ENCODE measurements at regions not wholly inside any gene's neighbourhood (a gene's known extent, or its start where the extent isn't known, plus 50 kb on each side); places are given as distances from the start of the nearest gene placed in this dataset.
A peak's percentile ranks its signal among the peaks of the same experiment; 100 is the strongest.

DNA sequence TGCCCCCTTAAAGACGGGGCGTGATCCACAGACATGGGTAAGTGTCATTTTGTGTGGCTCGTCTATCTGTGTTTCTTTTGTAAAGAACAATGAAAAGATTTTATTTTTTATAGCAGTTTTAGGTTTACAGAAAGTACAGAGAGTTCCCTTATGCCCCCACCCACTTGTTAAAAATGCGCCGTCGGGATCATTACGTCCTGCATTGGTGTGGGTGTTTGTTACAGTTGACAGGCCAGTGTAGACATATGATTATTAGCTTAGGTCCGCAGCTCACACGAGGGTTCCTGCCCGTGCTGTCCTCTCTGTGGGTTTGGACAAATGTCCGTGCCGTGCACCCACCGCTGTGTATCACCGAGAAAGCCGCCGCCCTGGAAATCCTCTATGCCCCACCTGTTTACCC lies 50.5 kb downstream of the RGS12 start:
- TF ChIP-seq POLR2A (IDR thresholded peaks at IDR 0.05; ENCODE audit: low read depth, low read length): no peak
- FAIRE-seq (no peak), DNase-seq (ENCODE audit: insufficient read length, low spot score) (no peak)

- DNase-seq (ENCODE audit: insufficient read length, low spot score) (no peak), FAIRE-seq (no peak)
- TF ChIP-seq POLR2A (IDR thresholded peaks at IDR 0.05; ENCODE audit: low read depth, low read length): no peak
These were observed 51.3 kb downstream of the RGS12 start for GRCh38 chr4:3344104-3344503.

DNA sequence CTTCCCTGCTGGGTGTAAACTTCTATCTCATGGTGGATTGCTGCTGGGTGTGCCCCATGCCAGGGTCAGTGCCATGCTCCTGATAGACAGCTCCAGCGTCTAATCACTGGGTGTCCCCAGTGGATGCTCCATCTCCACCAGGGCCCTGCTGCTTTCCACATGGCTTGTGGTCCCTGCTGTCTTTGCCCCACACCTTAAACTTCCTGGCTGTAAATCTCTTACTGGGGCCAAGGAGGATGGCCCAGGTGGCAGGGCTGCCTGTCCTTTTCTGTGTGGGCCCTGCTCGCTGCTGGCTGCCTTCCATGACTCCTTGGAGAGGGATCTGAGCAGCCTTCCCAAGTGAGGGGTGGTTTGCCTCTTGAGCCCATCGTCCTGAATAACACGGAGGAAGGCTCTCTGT lies 51.8 kb downstream of the RGS12 start:
- DNase-seq (ENCODE audit: insufficient read length, low spot score) (no peak), FAIRE-seq (no peak)
- no peak for TF ChIP-seq POLR2A (IDR thresholded peaks at IDR 0.05; ENCODE audit: low read depth, low read length)

DNA sequence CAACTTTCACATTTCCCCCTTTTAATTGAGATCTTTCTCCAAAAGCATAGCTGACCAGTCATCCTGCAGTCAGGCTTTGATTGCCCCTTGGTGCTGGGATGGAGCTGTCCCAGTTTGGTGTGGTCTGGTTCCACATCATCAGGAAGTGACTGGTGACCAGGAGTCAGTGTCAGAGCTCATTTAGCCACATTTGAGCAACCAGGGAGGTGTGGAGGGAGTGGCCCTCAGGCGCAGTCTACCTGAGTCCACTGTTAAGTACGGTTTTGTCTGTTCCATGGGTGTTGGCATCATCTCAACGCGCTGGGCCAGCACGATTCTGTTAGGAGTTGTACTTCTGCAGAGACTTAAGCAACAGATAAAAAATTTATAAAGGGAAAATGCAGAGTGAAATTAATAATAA lies 52.6 kb downstream of the RGS12 start:
- DNase-seq (ENCODE audit: insufficient read length, low spot score): no peak
- TF ChIP-seq POLR2A (IDR thresholded peaks at IDR 0.05; ENCODE audit: low read depth, low read length): no peak
- no peak for FAIRE-seq

GRCh38 chr4:3346146-3346545 lies 53.3 kb downstream of the RGS12 start:
- TF ChIP-seq POLR2A (IDR thresholded peaks at IDR 0.05; ENCODE audit: low read depth, low read length): no peak
- DNase-seq (ENCODE audit: insufficient read length, low spot score): peak; percentile 49
- no peak for FAIRE-seq

DNA sequence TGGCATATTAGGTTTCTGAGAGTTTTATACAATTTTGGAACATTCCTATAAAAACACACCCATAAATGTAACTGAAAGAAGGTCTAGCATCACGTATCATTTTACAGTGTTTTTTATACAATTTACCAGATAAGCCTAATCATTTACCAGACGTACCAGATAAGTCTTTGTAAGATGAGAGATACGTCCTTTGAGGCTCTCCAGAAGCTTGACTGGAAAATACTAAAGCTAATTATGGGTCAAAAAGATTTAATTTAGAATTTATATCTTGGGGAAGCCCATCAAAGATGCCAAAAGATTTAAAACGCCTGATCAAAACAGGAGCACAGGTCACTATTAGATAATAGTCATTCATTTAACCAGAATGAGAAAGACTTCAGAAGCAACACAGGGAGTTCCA lies 55.0 kb downstream of the RGS12 start:
- FAIRE-seq: no peak

DNA sequence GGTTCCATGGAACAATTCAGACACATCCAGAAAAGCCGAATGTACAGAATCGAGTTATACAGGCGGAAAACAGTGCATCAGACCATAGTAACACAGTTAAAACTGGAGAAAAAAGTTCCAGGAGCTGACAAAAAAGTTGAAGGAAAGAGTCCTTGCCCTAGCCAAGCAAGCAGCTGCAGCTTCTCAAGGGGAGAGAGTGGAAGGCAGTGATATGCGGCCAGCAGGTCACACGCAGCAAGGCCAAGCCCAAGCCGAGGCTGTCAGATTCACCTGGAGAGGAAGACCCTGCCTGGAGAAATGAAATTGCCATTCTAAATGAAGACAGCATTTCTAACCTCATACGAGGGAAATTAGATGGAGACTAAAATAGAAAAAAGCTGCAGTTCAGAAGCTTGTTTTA lies 55.8 kb downstream of the RGS12 start:
- no peak for TF ChIP-seq POLR2A (IDR thresholded peaks at IDR 0.05; ENCODE audit: low read depth, low read length)
- DNase-seq (ENCODE audit: insufficient read length, low spot score) (no peak), FAIRE-seq (no peak)

More for the DNA sequence above, 55.0 kb downstream of the RGS12 start:
- TF ChIP-seq POLR2A (IDR thresholded peaks at IDR 0.05; ENCODE audit: low read depth, low read length): no peak
- no peak for DNase-seq (ENCODE audit: insufficient read length, low spot score)

GRCh38 chr4:3349116-3349515 lies 56.3 kb downstream of the RGS12 start:
- no peak for TF ChIP-seq POLR2A (IDR thresholded peaks at IDR 0.05; ENCODE audit: low read depth, low read length)
- DNase-seq (ENCODE audit: insufficient read length, low spot score) (no peak), FAIRE-seq (no peak)

- FAIRE-seq: no peak
- TF ChIP-seq POLR2A (IDR thresholded peaks at IDR 0.05; ENCODE audit: low read depth, low read length): no peak
- no peak for DNase-seq (ENCODE audit: insufficient read length, low spot score)
These were observed 59.2 kb downstream of the RGS12 start for GRCh38 chr4:3351997-3352396.

- no peak for DNase-seq (ENCODE audit: insufficient read length, low spot score)
- TF ChIP-seq POLR2A (IDR thresholded peaks at IDR 0.05; ENCODE audit: low read depth, low read length): no peak
- no peak for FAIRE-seq
These were observed 59.7 kb downstream of the RGS12 start for GRCh38 chr4:3352505-3352904.

- TF ChIP-seq POLR2A (IDR thresholded peaks at IDR 0.05; ENCODE audit: low read depth, low read length): no peak
- no peak for DNase-seq (ENCODE audit: insufficient read length, low spot score)
- no peak for FAIRE-seq
These were observed 60.2 kb downstream of the RGS12 start for GRCh38 chr4:3352941-3353594.

DNA sequence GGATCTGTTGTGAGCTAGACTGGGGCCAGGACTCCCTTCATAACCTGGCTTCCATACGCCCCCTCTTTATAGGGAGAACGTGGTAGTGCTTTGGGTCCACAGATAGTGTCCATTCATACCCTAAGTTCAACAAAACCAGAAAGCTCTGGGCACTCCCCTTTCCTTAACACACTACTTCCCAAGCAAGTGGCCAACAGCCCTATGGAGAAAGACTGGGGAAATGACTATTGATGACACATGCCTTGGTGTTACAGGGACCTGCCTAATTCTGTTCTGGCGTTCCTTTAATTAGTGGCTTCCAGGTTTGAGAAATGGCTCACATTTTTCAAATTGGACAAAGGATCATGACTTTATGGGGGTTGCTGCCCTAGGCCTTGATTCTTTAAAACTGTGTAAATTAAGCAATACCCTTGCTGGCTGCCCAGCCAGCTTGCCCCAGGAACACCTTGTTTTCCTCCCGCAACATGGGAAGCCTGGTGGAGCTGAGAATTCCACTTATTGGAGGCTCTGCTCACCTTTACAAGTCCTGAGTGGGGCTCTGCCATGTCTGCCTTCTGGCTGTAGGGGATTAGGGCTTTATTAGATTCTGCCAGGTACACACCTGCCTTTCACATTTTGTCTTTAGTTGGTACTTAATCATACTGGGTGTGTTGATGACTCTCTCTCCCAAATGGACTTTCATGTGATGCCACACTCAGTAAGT lies 61.1 kb downstream of the RGS12 start:
- no peak for TF ChIP-seq POLR2A (IDR thresholded peaks at IDR 0.05; ENCODE audit: low read depth, low read length)
- no peak for DNase-seq (ENCODE audit: insufficient read length, low spot score)
- FAIRE-seq: no peak

GRCh38 chr4:3354455-3354811 lies 61.6 kb downstream of the RGS12 start:
- no peak for DNase-seq (ENCODE audit: insufficient read length, low spot score)
- TF ChIP-seq POLR2A (IDR thresholded peaks at IDR 0.05; ENCODE audit: low read depth, low read length): no peak
- FAIRE-seq: no peak

DNA sequence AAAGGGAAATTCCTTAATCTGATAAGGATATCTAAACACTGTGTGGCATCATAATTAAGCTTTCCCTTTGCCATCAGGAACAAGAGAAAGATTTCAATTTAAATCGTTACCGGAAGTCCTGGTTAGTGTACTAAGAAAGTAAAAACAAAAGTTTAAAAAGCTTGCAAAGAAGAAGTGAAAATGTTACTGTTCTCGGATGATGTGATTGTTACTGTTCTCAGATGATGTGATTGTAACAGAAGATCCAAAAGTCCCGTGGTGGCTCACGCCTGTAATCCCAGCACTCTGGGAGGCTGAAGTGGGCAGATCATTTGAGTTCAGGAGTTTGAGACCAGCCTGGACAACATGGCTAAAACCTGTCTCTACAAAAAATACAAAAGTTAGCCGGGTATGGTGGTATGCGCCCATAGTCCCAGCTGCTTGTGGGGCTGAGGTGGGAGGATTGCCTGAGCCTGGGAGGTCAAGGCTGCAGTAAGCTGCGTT lies 62.5 kb downstream of the RGS12 start:
- TF ChIP-seq POLR2A (IDR thresholded peaks at IDR 0.05; ENCODE audit: low read depth, low read length): no peak
- DNase-seq (ENCODE audit: insufficient read length, low spot score): no peak
- no peak for FAIRE-seq

- no peak for DNase-seq (ENCODE audit: insufficient read length, low spot score)
- no peak for TF ChIP-seq POLR2A (IDR thresholded peaks at IDR 0.05; ENCODE audit: low read depth, low read length)
- no peak for FAIRE-seq
These were observed 65.8 kb downstream of the RGS12 start for GRCh38 chr4:3358656-3359055.

Measured in H54 (cell line).